Mesothelial cell of epicardium (in vitro differentiated cells): ENCODE measurements at regions not wholly inside any gene's neighbourhood (a gene's known extent, or its start where the extent isn't known, plus 50 kb on each side); places are given as distances from the start of the nearest gene placed in this dataset.

Experiments used
- DNase-seq, 2 experiments: peaks; one replicate each; pipeline ENCODE4 v3.0.0; 2021; ENCODE audit warnings: low spot score in 2 of 2; ENCODE audit not compliant: unreplicated experiment in 2 of 2
- H3K27ac Mint-ChIP-seq: 2 replicates; pipeline ENCODE4 v1.8.0; 2021; ENCODE audit warnings: mixed read lengths
- H3K27me3 Mint-ChIP-seq: 2 replicates; pipeline ENCODE4 v1.8.0; 2021; ENCODE audit warnings: low read depth, mixed read lengths
- H3K36me3 Mint-ChIP-seq: 2 replicates; pipeline ENCODE4 v1.8.0; 2021; ENCODE audit warnings: mixed read lengths
- H3K4me1 Mint-ChIP-seq: 2 replicates; pipeline ENCODE4 v1.8.0; 2021; ENCODE audit warnings: mixed read lengths
- H3K4me3 Mint-ChIP-seq: 2 replicates; pipeline ENCODE4 v1.8.0; 2021; ENCODE audit warnings: mild to moderate bottlenecking, moderate library complexity, mixed read lengths
- H3K9me3 Mint-ChIP-seq: 2 replicates; pipeline ENCODE4 v1.8.0; 2021; ENCODE audit warnings: mixed read lengths
- CTCF ChIP-seq: fragments of 200-600 bp; sonication (generic); IDR thresholded peaks from one replicate; pipeline ENCODE4 v1.5.0; 2021; ENCODE audit warnings: antibody characterized with exemption; ENCODE audit not compliant: unreplicated experiment

DNA sequence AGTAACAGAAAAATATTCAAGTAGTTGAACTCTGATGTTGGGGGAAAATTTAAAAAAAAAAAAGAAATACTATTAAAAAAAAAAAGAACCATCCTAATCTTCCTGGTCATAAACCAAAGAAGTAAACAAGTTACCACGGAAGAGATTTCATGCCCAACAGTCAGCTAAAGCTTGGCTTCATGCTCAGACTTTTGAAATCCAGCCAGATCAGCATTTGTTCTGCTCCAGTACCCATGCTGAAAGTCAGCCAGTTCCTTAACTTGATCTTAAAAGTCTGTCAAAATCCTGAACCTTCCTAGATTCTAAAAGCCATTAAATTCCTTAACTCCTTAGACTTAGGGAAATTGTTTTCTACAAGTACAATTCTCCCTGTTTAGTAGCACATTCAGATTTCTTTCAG, 908.7 kb upstream of the CDH9 start:
- H3K27me3 Mint-ChIP-seq, result no peaks in the 10 kb centered on the region
- no peak for TF ChIP-seq CTCF
- DNase-seq, result no peak
- no peak overlapping the region for H3K4me3 Mint-ChIP-seq
- H3K9me3 Mint-ChIP-seq, result peaks cover 8% of the 10 kb centered on the region
- no peaks in the 10 kb centered on the region for H3K36me3 Mint-ChIP-seq
- H3K4me1 Mint-ChIP-seq, result no peaks in the 10 kb centered on the region
- no peak overlapping the region for H3K27ac Mint-ChIP-seq

DNA sequence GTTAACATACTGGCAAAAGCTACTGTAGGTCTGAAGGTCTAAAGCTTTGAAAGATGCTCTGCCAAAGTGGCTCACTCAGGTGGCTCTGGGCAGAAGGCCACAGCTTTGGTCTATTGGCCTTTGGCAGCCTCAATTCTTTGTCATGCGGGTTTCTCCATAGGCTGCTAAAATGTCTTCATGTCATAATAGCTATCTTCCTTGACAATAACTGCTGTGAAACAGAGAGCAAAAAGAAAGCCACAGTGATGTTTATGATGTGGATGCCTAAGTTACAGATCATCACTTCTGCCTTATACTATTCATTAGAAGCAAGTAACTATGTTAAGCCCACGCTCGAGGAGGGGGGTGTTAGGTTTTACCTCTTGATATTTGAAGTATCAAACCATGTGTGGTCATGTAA, 906.1 kb upstream of the CDH9 start:
- no peak for TF ChIP-seq CTCF
- no peaks in the 10 kb centered on the region for H3K4me1 Mint-ChIP-seq
- H3K4me3 Mint-ChIP-seq, result no peak overlapping the region
- H3K27me3 Mint-ChIP-seq, result no peaks in the 10 kb centered on the region
- H3K9me3 Mint-ChIP-seq, result peaks cover 8% of the 10 kb centered on the region
- H3K36me3 Mint-ChIP-seq, result no peaks in the 10 kb centered on the region
- H3K27ac Mint-ChIP-seq, result no peak overlapping the region
- DNase-seq, result no peak

GRCh38 chr5:27938989-27939388, 900.6 kb upstream of the CDH9 start:
- Mint-ChIP-seq H3K27ac (no peak overlapping the region), H3K36me3 (no peaks in the 10 kb centered on the region), H3K9me3 (peaks cover 8% of the 10 kb centered on the region), H3K4me3 (no peak overlapping the region), H3K4me1 (peaks cover 22% of the 10 kb centered on the region), H3K27me3 (no peaks in the 10 kb centered on the region)
- no peak for TF ChIP-seq CTCF
- DNase-seq, result no peak

DNA sequence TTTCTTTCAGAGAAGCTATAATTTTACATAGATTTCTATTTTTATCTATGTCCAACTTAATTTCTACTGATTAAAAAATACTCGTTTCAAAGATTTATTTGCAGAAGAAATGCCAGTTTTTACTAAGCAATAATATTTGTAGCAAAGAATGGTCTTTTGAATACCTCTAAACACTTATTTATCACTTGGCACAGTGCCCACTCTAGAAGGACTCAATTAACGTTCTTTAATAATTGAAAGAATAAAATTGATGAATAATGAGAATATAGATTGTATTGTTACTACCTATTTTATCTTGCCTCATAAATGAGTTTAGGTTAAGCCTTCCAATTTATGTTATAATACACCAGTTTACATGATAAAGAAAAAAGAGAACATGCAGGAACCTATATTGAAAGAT, 889.7 kb upstream of the CDH9 start:
- Mint-ChIP-seq H3K27ac (no peak overlapping the region), H3K27me3 (no peaks in the 10 kb centered on the region), H3K4me3 (no peak overlapping the region), H3K9me3 (peaks cover 7% of the 10 kb centered on the region), H3K4me1 (no peaks in the 10 kb centered on the region), H3K36me3 (peaks cover 7% of the 10 kb centered on the region)
- TF ChIP-seq CTCF, result no peak
- DNase-seq, result no peak

DNA sequence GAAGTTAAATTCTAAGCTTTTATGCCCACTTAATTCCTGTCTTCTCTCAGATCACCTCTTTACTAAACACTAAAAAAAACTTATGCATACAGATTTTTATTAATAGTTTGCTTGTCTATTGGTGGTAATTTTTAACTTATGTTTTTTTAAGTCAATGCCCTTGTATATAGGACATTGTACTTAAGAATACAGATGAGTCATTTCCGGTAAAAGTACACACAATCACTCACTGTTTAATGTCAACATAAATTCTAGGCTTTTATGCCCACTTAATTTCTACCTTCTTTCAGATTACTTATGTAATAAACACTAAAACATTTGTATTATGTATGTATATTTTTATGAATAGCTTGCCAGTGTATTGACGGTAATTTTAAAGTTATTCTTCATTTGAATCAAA, 872.8 kb upstream of the CDH9 start:
- no peak for DNase-seq
- H3K27ac Mint-ChIP-seq, result no peak overlapping the region
- no peak overlapping the region for H3K4me3 Mint-ChIP-seq
- H3K27me3 Mint-ChIP-seq, result no peaks in the 10 kb centered on the region
- H3K9me3 Mint-ChIP-seq, result peaks cover 14% of the 10 kb centered on the region
- H3K4me1 Mint-ChIP-seq, result peaks cover 5% of the 10 kb centered on the region
- no peak for TF ChIP-seq CTCF
- peaks cover 2% of the 10 kb centered on the region for H3K36me3 Mint-ChIP-seq

GRCh38 chr5:27908341-27908740, 870.0 kb upstream of the CDH9 start:
- H3K36me3 Mint-ChIP-seq, result no peaks in the 10 kb centered on the region
- DNase-seq, result no peak
- H3K4me3 Mint-ChIP-seq, result no peak overlapping the region
- no peak for TF ChIP-seq CTCF
- peaks cover 11% of the 10 kb centered on the region for H3K4me1 Mint-ChIP-seq
- H3K9me3 Mint-ChIP-seq, result peaks cover 13% of the 10 kb centered on the region
- no peaks in the 10 kb centered on the region for H3K27me3 Mint-ChIP-seq
- H3K27ac Mint-ChIP-seq, result no peak overlapping the region
